ENCODE measurements at regions not wholly inside any gene's neighbourhood (a gene's known extent, or its start where the extent isn't known, plus 50 kb on each side); places are given as distances from the start of the nearest gene placed in this dataset.

DNA sequence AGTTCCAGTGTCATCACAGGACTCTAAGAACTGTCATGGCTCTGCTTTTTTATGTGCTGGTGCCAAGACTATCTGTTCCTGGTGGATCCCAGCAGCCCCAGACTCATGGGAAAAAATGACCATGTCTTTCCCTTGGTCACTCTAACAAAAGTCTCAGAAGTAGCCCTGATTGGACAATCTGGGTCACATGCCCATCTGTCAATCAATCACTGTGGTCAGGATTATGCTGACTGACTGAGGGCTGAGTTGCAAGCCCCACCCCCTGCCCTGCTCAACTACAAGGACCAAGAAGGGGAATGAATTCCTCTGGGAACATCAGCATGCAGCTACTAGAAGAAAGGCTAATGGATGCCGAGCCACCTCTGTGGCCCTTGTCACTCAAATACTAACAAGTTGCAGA is 91.6 kb downstream of the EDN3 start:
- Histone ChIP-seq H3K4me1 (ENCODE audit: insufficient read depth) (no peaks in the 10 kb centered on the region), H3K4me3 (ENCODE audit: low read depth, low read length) (no peak overlapping the region), H3K27ac (ENCODE audit: low read depth) (no peak overlapping the region), H3K36me3 (ENCODE audit: insufficient read depth) (no peaks in the 10 kb centered on the region)
- no peak for DNase-seq (ENCODE audit: extremely low spot score)
- WGBS: 88% methylated on average over 1 of the region's 1 CpG

DNA sequence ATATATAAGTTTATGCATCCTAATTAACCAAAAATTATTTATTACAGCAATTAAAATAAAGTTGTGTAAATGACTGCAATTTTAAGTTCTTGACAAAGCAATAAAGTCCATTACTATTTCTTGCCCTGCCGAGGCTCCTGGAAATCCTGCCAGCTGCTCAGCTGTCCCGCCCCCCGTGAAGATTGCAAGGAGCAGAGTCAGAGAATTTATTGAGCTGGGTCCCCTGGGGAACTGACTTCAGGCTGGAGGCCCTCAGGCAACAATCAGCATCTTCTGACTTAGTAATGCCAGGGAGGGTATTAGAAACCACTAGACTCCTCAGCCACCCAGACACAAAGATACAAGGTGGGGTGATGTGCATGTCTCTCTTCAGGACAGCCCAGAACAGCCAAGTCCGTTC is 92.3 kb downstream of the EDN3 start:
- H3K4me1 ChIP-seq (ENCODE audit: insufficient read depth): no peaks in the 10 kb centered on the region
- H3K36me3 ChIP-seq (ENCODE audit: insufficient read depth): no peaks in the 10 kb centered on the region
- DNase-seq (ENCODE audit: extremely low spot score): no peak
- 39% methylated on average over 4 of the region's 4 CpGs for WGBS
- no peak overlapping the region for H3K27ac ChIP-seq (ENCODE audit: low read depth)
- H3K4me3 ChIP-seq (ENCODE audit: low read depth, low read length): no peak overlapping the region

DNA sequence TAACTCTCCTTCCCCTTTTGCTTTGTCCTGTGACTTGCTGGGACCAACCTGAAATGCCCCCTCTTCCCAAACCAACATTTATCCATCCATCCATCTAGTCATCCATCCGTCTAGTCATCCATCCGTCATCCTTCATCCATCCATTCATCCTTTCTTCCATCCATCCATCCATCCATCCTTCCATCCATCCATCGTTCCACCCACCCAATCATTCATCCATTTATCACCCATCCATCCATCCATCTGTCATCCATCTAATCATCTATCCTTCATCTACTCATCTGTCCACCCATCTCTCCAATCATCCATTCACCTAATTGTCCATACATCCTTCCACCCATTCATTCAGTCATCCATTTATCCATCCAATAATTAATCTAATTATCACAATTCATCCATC is 92.7 kb downstream of the EDN3 start:
- WGBS: 91% methylated on average over 3 of the region's 3 CpGs
- H3K36me3 ChIP-seq (ENCODE audit: insufficient read depth): no peaks in the 10 kb centered on the region
- H3K4me3 ChIP-seq (ENCODE audit: low read depth, low read length): no peak overlapping the region
- no peak for DNase-seq (ENCODE audit: extremely low spot score)
- no peak overlapping the region for H3K27ac ChIP-seq (ENCODE audit: low read depth)
- H3K4me1 ChIP-seq (ENCODE audit: insufficient read depth): no peaks in the 10 kb centered on the region

DNA sequence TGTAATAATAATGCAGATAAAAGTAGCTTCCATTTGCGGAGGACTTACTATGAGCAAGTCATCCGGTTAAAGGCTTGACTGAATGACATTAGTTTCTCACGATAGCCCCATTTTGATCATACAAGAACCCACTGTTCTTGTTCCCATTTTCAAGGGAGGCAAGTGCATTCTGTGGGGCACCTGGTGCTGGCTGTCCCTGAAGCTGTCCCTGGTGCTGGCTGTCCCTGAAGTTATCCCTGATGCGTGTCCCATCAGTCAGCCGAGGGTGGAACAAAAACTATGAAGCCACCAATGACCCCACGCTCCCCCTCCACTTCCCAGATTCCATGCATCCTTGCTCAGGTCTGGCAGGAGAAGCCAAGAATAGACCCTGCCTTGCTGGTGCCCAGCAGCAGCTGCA is 95.3 kb downstream of the EDN3 start:
- no peaks in the 10 kb centered on the region for H3K36me3 ChIP-seq (ENCODE audit: insufficient read depth)
- H3K4me1 ChIP-seq (ENCODE audit: insufficient read depth): no peaks in the 10 kb centered on the region
- 91% methylated on average over 6 of the region's 6 CpGs for WGBS
- DNase-seq (ENCODE audit: extremely low spot score): no peak
- H3K27ac ChIP-seq (ENCODE audit: low read depth): no peak overlapping the region
- H3K4me3 ChIP-seq (ENCODE audit: low read depth, low read length): no peak overlapping the region

DNA sequence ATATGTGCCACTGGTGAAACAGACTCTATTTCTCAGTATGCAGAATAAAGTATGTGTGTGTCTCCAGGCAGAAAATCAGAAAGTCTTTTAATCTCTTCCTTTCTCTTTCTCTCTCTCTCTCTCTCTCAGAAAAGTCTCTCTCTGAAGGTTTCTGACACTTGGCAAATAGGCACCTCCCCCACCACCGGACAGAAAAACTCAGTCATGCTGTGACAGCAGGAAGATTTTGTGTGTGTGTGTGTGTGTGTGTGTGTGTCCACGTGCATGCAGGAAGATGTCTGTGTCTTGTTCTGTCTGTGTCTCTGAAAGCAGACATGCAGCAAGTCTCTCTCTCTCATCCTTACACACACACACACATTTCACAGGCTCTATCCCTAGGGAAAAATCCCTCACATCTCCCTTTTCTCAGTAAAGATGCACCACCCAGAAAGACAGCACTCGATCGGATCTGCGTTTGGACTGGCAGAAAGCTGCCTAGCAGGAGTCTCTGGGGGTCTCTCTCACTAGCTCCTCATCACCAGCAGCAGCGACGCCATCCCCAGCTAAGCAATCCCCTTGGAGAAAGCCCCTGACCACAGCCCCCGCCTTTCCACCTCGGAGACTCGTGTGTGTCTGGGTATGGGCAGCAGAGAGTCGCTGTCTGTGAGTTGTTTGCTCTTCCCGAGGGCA is 98.3 kb downstream of the EDN3 start:
- Histone ChIP-seq H3K4me1 (ENCODE audit: insufficient read depth) (no peaks in the 10 kb centered on the region), H3K36me3 (ENCODE audit: insufficient read depth) (no peaks in the 10 kb centered on the region), H3K27ac (ENCODE audit: low read depth) (no peak overlapping the region), H3K4me3 (ENCODE audit: low read depth, low read length) (no peak overlapping the region)
- no peak for DNase-seq (ENCODE audit: extremely low spot score)
- whole genome bisulfite sequencing: 22% methylated on average over 12 of the region's 12 CpGs

DNA sequence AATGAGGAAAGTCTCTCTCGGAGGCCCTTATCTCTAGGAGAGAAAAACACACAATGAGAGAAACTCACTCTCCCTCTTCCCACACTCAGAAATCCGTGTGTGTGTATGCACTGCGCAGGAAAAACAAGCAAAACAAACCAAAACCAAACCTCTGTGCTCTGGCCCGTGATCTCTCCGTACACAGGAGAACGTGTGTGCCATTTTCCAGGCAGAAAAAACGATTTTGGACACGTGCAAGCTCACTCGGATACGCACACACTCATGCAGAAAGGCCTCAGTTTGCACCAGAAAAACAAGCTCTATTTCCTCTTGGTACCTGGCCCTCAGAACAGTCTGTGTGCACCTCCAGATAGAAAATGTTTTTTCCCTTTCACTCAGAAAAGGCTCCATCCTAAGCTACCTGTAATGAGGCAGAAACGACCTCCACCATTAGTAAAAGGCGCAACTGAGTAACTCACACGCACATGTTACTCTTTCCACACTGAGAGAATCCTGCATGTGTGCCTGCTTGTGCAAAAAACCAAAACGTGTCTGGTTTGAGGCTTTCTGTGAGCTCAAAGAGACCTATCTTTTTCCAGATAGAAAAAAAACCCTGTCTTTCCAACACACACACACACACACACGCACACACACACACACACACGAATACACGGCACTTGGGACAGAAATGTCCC is 99.2 kb downstream of the EDN3 start:
- DNase-seq (ENCODE audit: extremely low spot score): no peak
- Histone ChIP-seq H3K27ac (ENCODE audit: low read depth) (no peak overlapping the region), H3K36me3 (ENCODE audit: insufficient read depth) (no peaks in the 10 kb centered on the region), H3K4me1 (ENCODE audit: insufficient read depth) (no peaks in the 10 kb centered on the region), H3K4me3 (ENCODE audit: low read depth, low read length) (no peak overlapping the region)
- WGBS: 62% methylated on average over 17 of the region's 17 CpGs

DNA sequence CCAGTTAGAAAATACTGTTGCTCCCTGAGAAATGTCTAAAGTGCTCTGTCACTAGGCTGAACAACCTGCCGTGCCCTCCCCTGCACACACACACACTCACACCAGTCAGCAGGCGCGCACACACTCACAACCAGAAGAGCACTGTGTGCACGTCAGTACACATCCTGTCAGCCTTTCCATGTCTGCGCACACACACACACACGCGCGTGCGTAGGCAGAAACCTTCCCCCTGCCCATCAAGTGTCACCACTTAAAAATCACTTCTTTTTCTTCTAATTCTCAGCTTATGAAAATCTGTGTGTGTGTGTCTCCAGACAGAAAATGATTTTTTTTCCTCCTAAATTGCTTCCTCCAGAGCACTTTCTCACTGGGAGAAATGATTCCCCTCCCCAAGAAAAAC is 100.3 kb downstream of the EDN3 start:
- Histone ChIP-seq H3K27ac (ENCODE audit: low read depth) (no peak overlapping the region), H3K4me3 (ENCODE audit: low read depth, low read length) (no peak overlapping the region), H3K4me1 (ENCODE audit: insufficient read depth) (no peaks in the 10 kb centered on the region), H3K36me3 (ENCODE audit: insufficient read depth) (no peaks in the 10 kb centered on the region)
- 68% methylated on average over 9 of the region's 9 CpGs for WGBS
- DNase-seq (ENCODE audit: extremely low spot score): no peak

DNA sequence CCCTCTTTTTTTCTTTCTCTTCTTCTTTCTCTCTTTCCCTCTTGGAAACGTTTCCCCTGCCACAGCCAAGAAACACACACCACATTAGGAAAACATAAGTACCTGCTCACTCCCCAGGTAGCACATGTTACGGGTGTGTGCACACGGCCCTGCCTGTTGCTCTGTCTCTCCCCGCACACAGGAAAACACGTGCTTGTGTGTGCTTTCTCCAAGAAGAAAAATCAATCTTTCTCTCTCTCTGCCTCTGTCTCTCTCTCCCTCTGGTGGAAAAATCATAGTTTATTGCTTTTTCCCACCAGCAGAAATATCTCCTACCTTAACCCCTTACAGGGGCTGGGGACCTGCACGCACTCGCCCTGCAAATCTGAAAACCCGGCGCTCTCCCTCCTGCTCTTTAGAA is 102.3 kb downstream of the EDN3 start:
- DNase-seq (ENCODE audit: extremely low spot score): no peak
- H3K4me3 ChIP-seq (ENCODE audit: low read depth, low read length): no peak overlapping the region
- no peaks in the 10 kb centered on the region for H3K4me1 ChIP-seq (ENCODE audit: insufficient read depth)
- 15% methylated on average over 9 of the region's 9 CpGs for WGBS
- H3K27ac ChIP-seq (ENCODE audit: low read depth): no peak overlapping the region
- H3K36me3 ChIP-seq (ENCODE audit: insufficient read depth): no peaks in the 10 kb centered on the region

DNA sequence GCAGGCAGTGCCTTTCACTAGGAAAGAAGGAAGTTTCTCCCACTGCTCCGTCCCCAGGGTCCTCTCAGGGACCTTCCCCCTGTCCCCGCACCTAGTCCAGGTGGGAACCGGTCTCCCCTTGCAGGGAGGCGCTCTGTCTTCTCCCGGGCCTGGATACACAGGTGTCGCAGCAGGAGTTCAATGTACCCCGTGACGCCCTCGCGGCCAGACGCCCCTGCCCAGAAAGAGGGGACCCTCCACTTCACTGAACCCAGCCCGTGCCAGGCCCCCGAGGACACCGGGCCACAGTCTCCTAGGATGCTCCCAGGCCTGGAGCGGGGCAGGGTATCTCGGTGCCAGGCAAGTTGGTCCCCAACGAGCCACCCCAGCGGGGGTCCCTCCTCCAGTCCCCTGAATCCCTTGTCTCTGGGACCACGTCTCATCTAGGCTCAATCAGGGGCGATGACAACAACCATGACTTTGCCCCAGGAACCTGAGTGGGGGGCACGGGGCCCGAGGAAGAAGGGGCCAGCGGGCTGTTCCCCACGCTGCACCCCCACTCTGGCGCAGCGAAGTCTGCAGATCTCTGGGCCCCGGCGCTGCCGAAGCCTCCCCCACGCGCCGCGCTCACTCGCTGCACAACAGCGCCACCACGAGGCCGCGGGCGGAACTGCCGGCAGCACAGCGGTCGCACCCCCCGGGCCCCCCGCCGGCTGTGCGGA is 103.0 kb downstream of the EDN3 start:
- H3K27ac ChIP-seq (ENCODE audit: low read depth): no peak overlapping the region
- no peak for DNase-seq (ENCODE audit: extremely low spot score)
- no peaks in the 10 kb centered on the region for H3K36me3 ChIP-seq (ENCODE audit: insufficient read depth)
- no peak overlapping the region for H3K4me3 ChIP-seq (ENCODE audit: low read depth, low read length)
- H3K4me1 ChIP-seq (ENCODE audit: insufficient read depth): no peaks in the 10 kb centered on the region
- 8% methylated on average over 46 of the region's 46 CpGs for WGBS

DNA sequence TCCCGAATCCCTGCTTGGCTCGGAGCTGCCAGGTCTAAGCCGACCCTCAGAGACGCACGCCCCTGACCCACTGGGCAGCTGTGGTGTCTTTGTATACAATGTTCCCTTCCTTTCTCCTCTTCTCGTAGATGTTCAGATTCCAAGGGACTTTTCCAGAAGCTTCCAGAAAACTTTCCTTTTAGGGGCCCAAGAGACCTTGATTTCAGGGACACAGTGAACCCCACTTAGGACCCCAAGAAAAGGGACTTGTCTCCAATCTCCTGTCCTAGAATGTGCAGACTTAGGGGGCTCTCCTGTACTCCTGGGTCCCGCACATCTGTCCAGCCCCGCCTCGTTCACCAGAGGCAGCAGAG is 103.5 kb downstream of the EDN3 start:
- no peaks in the 10 kb centered on the region for H3K4me1 ChIP-seq (ENCODE audit: insufficient read depth)
- 22% methylated on average over 9 of the region's 9 CpGs for WGBS
- H3K36me3 ChIP-seq (ENCODE audit: insufficient read depth): no peaks in the 10 kb centered on the region
- no peak for DNase-seq (ENCODE audit: extremely low spot score)
- H3K4me3 ChIP-seq (ENCODE audit: low read depth, low read length): no peak overlapping the region
- H3K27ac ChIP-seq (ENCODE audit: low read depth): no peak overlapping the region

DNA sequence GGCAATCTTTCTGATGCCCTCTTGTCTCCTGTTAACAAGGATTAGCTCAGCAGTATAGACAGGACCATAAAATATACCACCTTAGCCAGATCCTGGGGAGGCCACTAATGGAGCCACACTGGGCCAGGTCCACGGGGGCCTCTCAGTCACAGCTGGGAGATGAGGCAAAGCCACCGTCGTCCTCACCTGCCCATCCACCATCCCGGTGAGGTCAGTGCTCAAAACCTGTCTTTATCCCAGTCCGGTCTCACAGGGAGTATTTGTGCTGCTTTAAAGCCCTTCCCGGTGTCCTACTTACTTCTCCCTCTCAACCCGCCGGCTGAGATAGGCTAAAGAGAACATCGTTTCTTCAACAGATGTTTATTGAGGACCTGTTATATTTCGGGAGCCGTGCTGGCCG is 104.3 kb downstream of the EDN3 start:
- no peaks in the 10 kb centered on the region for H3K4me1 ChIP-seq (ENCODE audit: insufficient read depth)
- no peak overlapping the region for H3K4me3 ChIP-seq (ENCODE audit: low read depth, low read length)
- 49% methylated on average over 12 of the region's 12 CpGs for WGBS
- H3K36me3 ChIP-seq (ENCODE audit: insufficient read depth): no peaks in the 10 kb centered on the region
- no peak overlapping the region for H3K27ac ChIP-seq (ENCODE audit: low read depth)
- DNase-seq (ENCODE audit: extremely low spot score): no peak

DNA sequence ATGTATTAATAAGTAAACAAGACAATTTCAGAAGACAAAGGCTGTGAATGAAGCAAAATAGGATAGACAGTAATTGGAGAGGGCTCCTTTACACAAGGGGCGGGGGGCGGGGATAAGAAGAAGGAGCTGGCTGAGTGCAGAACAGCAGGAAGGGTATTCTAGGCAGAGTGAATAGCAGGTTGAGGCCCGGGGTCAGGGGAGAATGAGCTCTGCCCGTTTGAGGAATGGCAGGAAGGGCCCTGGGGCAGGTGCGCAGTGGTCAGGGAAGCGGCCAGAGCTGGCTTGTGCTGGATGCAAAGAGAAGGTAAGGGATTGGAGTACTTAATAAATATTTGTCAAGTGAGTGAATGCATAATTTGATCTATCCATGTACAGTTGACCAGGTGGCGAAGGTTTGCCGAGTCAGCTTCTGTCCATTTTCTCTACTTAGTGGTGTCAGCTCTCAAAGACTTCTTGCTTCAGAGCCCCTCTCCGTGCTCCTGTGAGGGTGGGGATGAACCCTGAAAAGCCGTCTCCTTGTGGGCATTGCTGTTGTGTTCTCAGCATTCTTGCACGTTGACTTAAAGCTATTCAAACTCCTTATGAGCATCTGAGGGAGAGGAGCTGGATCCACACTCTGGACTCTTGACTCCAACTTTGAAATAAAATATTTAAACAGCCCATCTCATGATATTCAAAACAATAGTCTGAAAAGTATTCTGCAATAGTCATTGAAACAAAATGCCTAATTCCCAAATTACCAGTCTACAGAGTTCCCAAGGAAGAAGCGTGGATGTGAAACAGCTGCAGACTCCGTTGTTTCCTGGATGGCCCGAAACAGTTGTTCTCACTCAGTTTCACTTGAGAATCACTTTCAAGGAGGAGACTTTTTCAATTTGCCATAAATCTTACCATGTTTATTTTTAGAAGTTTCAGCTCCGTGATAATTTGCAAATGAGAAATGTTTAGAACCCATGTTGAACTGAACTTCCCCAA is 105.1 kb downstream of the EDN3 start:
- no peak overlapping the region for H3K4me3 ChIP-seq (ENCODE audit: low read depth, low read length)
- H3K4me1 ChIP-seq (ENCODE audit: insufficient read depth): no peaks in the 10 kb centered on the region
- 52% methylated on average over 15 of the region's 15 CpGs for WGBS
- DNase-seq (ENCODE audit: extremely low spot score): no peak
- H3K27ac ChIP-seq (ENCODE audit: low read depth): no peak overlapping the region
- H3K36me3 ChIP-seq (ENCODE audit: insufficient read depth): no peaks in the 10 kb centered on the region

DNA sequence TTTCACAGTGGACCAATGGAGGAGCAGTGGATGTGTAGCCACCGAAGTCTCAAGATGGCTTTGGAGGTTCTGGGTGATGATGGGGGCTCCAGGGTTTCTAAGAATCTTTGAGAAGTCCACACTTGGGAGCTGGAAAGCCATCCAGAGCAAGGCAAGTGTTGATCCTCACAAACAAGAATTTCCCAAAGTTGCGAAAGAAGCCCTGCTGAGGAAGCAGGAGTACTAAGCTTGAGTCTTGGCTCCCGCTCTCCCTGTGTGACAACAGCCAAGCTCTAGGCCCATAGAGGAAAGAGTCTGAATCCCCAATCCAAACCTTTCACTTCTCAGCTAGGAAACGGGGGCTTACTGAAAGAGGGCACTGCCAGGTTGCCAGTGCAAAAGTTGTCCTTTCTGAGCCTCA is 106.0 kb downstream of the EDN3 start:
- Histone ChIP-seq H3K4me3 (ENCODE audit: low read depth, low read length) (no peak overlapping the region), H3K36me3 (ENCODE audit: insufficient read depth) (no peaks in the 10 kb centered on the region), H3K27ac (ENCODE audit: low read depth) (no peak overlapping the region), H3K4me1 (ENCODE audit: insufficient read depth) (no peaks in the 10 kb centered on the region)
- no peak for DNase-seq (ENCODE audit: extremely low spot score)
- WGBS: 83% methylated on average over 4 of the region's 4 CpGs
